NCI-H2227 treated with DMSO at 0.1 percent for 48 hours (cell line): ENCODE measurements at regions not wholly inside any gene's neighbourhood (a gene's known extent, or its start where the extent isn't known, plus 50 kb on each side); places are given as distances from the start of the nearest gene placed in this dataset.

Source experiments
- DNase-seq: peaks from one replicate; lab custom pipeline; 2025; lab: John Stamatoyannopoulos, UW

DNA sequence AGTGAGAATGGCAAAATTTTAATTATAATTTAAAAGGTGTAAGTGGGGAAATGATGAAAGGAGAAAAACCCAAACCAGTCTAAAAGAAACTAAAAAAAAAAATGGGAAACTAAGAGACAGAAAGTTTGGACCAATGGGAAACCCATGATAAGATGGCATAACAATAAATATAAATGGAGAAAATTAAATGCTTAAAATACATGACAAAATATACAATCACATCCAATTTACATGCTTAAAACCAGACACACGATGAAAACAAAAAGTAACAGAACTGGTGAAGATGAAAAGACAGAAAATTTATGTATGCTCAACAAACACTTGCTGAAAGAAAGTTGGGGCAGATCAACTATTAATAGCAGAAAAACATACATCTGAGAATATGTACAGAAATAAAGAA is 1471.1 kb downstream of the TBC1D22A start:
- no peak for DNase-seq

DNA sequence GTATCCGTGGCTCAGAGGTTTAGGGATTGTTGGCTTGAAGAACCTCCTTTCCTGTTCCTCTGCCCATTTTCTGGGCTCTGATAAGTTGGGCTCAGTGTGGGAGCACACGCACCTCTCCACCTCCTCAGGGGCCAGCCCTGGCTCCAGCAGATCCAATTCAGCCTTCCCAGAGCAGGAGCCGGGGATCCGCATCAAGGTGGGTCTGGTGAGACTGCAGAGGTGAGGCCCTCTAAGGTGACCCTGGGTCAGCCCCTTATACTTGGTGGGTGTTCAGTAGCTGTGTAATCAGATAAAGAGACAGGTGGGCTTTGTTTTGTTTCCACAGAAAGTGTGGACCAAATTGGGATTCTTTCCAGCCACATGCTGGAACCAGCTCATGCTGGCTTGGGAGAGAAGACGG is 1466.0 kb downstream of the TBC1D22A start:
- no peak for DNase-seq

DNA sequence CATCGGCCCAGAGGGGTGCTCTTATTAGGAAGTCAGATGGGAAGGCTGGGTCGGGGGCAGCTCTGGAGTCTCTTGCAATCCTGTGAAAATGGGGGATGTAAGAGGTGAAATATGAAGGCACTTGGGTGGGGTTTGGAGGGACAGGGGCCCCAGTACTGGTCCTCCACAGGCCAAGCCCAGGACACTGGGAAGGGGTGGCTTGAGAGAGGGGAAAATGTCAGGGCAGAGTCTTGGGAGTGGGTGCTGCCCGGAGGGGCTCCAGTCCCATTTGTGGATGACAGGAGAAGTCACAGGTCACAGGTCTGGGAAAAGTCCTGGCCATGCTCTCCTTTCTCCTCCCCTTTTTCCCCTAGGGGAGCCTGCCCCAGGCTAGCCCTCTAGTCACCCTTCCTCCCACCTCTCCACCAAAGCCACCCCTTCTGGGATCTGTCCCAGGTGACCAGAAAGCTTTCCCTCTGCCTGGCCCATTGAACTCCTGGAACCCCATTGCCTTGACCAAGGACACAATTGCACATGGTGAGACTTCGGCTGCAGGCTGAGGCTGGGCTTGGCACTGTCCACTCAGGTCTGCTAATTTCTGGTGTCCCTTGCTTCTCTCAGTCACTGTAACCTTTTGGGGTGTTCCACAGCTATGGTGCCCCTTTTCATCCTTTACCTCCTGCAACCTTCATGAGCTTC is 1465.0 kb downstream of the TBC1D22A start:
- DNase-seq, result no peak

DNA sequence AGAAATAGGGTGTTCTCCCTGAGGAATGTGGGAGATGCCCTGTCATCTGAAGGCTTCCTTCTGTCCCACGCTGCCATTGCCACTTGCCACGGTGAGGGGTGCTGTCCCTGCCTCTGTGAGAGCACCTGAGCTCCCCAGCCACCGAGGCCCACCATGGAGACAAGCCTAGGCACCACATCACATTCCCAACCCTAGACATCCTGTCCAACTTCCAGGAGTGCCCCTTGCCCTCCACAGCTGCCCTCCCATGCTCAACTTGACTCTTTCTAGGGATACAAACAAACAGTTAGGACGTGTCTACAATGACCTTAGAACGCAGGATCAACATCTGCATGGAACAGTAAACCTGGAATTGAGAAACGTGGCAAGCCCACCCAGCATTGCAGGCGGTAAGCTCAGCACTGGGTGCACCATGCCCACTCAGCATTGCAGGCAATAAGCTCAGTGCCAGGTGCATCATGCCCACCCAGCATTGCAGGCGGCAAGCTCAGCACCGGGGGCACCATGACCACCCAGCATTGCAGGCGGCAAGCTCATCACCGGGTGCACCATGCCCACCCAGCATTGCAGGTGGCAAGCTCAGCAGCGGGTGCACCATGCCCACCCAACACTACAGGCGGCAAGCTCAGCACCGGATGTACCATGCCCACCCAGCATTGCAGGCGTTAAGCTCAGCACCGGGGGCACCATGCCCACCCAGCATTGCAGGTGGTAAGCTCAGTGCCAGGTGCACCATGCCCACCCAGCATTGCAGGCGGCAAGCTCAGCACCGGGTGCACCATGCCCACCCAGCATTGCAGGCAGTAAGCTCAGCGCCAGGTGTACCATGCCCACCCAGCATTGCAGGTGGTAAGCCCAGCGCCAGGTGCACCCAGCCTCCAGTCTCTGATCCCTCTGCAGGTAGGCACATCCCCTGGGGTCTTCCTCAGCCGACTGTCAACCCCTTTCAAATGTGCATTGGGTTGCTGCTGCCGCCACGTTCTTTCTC is 1463.9 kb downstream of the TBC1D22A start:
- no peak for DNase-seq

DNA sequence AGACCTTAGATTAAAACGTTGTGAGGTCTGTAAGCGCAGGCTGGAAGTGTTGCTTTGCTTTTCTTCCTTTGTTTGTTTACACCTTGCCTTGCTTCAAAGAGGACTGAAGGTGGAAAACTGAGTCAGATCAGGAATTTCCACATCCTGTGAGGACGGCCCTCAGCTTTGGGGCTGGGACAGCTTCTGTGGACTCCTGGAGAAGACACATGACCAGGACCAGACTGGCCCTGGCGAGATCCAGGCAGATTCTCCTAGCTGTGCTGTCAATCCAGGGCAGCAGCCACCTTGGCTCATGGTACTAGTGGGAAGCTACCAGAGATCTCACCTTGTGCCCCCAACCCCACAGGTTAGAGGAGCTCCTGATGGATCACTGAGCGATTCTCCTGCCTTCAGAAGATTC is 1461.9 kb downstream of the TBC1D22A start:
- DNase-seq, result no peak

DNA sequence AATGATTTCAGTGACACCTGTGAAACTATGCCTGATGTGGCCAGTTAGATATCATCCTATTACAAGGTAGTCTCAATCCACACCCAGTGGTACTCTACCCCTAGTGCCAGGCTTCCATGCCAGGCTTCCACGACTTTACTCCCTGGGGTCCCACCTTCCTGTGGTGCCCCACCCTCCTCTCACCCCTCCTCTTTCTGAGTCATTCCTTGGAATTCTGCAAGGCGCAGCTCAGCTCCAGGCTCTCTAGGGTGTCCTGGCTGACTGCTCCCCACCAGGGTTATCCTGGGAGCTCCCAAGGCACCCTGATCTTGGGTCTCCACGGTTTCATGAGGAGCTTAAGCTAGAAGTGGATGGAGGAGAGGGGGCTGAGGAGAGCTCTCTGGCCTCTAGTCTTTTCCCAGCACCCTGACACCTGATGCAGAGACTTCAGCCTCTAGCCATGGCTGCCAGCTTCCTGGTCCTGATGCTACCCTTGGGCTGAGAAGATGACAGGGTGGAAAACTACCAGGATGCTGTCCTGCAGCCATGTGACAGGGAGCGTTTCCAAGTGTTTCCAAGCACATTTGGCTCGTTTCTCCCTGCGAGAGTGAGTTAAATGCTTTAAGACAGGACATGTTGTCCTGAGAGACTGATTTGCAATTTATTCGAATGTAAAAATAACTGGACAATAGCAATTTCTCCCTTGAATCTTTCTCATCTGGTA is 1461.2 kb downstream of the TBC1D22A start:
- no peak for DNase-seq

DNA sequence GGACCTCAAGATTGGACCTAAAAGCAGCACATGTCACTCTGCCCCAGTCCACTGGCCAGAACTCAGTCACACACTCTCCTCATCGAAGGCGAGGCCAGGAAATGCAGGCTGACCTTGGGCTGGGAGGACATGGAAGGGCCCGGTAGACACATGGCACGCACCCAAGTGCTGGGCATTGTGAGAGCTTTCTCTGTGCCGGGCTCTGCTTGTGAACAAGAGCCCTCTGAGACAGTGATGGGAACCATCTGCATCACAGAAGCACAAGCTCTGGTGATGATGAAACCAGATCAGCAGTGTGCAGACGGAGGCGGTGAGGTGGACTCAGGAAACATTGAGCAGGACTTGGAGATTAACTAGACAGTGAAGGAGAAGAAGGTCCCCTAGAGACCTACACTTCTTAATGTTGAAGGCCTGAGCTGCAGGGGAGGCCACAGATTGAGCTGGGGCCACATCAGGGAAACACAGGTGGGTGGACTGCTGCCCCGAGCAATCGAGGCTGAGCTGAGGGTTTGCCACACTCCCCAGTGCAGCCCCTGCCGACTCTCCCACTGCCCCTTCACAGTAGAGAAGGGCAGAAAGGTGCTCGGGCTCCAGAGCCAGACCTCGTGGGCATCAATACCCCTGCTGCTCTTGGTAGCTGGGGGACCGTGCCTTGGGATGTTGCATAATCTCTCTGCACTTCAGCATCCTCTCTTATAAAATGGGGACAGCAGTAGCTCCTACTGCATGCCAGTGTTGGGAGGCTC is 1460.5 kb downstream of the TBC1D22A start:
- DNase-seq, result no peak

DNA sequence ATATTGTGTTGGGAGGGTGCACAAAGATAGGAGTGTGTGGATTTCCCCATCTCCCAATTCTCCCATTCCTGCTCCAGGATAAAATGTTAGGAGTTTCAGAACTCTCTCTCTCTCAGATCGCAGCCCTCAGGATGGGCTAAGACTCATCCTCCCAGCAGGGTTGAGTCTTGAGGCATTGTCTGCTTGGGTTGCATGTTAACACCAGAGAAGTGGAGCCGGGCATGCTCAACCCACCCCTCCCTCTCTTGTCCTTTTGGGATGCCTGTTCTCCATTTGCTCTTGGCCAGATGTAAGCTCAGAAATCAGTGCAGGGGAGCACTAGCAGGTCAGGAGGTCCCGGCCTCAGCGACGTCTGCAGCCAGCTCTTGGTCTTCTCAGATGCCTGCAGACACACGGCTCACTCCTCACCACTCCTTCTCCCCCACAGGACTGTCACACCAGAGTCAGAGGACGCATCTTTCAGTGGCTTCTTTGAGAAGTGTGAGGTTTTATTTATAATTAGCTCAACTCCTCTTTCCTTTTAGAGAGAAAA is 1456.5 kb downstream of the TBC1D22A start:
- DNase-seq, result no peak

DNA sequence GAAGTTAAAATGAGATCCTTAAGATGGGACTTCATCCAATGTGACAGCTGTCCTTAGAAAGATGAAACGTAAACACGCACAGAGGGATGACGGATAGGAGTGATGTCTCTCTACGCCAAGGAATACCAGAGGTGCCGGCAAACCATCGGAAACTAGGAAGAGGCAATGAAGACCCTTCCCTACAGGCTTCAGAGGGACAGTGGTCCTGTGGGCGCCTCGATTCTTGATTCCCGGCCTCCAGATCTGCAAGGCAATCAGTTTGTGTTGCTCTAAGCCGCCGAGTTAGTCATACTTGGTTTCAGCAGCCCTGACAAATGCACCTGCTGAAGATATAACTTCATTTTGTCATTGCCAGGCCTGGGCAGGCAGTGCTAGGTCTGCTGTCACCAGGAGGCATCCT is 1455.1 kb downstream of the TBC1D22A start:
- no peak for DNase-seq

DNA sequence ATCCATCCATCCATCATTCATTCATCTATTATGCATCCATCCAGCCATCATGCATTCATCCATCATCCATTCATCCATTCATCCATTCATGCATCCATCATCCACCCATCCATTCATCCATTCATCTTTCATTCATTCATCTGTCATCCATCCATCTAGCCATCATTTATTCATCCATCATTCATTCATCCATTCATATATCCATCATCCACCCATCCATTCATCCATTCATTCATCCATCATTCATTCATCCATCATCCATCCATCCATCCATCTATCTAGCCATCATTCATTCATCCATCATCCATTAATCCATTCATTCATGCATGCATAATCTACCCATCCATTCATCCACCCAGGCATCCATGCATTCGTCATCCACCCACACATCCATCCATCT is 1450.3 kb downstream of the TBC1D22A start:
- no peak for DNase-seq

DNA sequence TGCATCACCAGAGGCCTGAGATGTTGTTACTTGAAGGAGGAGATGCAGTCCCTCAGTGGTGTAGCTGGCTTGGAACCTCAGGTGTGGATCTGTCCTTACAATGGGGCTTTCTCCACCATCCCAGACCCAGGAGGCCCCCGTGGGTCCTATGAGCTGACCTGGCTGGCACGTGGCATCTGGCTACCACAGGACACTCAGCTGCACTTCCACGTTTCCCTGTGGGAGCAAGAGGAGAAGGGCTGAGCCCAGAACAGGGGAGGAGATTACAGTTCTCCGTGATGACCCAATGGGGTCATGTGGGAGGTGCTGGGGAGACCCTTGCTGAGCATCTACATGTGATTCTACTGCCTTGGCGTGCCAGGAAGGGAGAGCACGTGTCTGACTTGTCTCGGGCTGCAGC is 1448.4 kb downstream of the TBC1D22A start:
- no peak for DNase-seq

DNA sequence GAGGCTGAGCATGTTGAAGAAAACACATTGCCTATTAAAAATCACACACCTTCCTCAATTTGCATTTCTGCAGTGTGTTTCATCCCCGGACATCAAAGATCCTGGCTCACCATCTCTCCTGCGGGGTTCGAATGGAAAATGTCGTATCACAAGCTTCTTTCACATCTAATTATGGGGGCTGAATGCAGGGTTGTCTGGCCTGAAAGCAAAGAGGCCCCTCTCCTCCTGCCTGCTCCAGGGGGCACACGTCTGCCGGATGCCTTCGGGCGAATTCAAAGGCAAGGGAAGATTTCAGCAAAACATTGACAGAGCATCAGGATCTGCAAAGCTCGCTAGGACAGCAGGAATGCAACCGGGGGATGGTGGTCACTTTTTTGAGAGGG is 1447.7 kb downstream of the TBC1D22A start:
- no peak for DNase-seq

DNA sequence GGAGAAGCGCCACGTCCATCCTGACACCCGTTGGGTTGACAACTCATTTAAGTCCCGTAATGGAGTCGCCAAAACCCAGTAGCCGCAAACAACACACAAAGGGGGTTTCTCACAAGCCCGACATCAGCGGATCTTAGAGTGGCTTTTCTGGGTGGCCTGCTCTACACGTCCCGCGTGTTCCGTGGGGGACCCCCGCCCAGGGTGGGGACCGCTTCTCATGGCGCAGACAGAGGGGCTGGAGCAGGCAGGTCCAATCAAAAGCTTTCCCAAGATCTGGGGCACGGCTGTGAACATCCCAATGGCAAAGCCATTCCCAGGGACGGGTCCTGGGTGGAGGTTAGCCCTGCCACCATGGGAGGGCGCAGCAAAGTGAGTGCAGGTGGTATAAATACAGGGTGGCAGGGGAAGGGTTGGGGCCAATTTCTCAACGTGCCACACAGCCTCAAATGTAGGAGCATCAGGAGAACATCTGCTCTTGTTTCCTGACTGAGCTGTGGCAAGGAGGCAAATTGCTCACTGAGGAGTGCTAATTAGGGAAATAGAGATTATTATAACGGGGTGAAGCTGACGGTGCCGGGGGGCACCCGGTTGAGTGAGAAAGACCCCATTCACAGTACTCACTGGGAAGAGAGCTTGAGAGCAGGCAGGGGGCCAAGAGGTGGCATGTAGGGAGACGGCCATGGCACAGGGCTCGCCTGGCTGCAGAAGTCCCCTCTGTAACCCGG is 1447.2 kb downstream of the TBC1D22A start:
- DNase-seq, result no peak

DNA sequence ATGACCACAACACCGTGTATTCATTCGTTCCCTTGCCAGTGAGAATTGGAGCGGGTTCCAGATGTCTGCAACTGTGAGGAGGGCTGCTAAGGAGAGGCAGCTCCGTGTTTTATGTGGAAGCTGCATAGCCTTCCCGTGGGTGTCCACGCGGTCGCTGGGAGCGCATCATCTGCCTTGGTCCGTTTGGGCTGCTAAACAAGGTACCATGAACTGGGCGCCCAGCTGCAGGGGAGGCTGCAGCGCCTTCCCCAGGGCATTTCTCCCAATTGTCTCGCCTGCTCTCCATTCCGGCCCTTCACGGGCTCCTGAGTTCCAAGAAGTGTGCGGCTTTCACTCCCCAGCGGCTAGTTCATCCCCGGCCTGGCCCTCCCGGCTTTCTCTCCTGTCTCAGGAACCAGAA is 1446.4 kb downstream of the TBC1D22A start:
- DNase-seq, result no peak

DNA sequence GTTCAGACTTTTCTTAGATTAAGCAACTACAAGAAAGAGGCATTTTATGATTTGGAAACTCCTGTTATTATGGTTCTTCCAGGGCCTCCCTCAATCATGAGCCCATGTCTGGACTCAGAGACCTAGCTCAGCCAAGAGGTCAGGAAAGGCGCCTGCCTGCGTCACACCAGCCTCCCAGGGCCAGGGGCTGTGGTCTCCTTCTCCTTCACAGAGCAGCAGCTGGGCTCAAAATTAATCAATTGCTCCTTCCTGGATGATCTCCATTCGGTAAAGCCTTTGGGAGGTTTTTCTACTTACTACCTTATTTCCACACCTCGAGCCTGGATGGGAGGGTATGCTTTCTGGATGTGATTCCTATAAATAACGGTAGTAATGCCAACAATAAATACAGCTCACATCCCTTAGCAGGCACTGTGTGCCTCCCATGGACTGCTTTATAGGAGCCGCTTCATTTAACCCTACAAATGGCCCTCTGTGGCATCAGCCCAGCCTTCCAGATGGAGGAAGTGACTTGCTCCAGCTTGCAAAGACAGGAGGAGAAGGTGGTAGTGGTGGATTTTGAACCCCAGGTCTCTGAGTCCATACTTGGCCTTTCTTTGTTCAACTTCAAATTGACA is 1445.6 kb downstream of the TBC1D22A start:
- no peak for DNase-seq

DNA sequence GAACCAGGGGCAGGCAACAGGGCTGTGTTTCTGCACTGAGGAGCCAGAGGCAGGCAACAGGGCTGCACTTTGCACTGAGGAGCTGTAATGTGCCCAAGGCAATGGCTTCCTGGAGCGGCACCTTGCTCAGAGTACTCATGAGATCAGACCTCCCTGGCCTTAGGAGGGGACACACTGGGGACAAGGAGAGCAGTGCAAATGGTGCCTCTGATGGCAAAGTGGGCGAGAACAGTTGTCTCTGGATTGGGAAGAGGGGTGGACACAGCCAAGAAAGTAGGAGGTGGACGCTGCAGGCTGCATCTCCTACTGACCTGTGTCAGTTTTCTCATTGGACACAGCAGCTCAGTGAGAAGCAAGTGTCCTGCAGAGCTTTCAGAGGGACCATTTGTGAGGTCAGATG is 1443.3 kb downstream of the TBC1D22A start:
- DNase-seq, result no peak

DNA sequence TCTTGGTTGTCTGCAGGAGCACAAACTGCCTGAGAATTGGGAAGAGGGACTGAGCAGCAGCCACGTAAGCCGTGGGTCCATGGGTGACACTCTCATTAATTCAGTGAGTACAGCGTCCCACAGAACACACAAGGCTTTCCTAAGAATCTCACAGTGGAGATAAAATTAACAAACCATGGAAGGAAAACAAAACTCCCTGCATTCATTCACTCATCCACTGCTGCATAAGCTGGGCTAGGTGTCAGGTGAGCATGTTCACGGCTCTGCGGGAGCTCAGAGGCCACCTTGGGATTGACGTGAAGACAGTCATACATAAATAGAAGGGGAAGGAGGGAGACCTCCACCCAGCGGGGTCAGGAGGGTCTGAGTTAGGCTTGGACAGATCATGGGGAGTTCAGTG is 1442.7 kb downstream of the TBC1D22A start:
- no peak for DNase-seq

DNA sequence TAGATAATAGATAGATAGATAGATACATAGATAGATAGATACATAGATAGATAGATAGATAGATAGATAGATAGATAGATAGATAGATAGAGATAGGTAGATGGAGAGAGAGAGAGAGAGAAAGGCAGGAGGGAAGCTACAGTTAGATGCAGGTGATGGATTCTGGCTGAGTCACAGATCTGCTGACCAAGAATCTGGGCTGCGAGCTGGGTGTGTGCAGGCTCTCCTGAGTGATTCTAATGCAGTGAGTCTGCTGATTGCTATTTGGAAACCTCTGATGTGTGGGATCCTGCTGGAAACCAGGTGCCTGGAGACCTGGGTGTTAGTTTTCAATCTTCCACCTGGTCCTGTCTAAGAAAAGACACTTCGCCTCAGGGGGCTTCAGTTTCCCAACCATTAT is 1441.8 kb downstream of the TBC1D22A start:
- DNase-seq, result no peak

DNA sequence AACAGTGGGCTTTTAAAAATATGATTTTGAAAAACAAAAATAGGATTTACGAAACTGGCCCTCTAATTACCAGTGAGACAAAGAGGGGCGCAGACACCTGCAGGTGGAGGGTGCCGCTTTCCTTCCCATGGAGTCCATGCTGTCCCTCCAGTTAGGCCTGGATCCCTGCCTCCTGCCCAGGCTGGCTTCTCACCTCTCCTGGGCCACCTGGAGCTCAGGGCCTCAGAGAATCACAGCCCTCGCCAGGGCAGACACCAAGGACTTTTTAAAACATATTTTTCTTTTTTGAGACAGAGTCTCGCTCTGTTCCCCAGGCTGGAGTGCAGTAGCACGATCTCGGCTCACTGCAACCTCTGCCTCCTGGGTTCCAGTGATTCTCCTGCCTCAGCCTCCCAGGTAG is 1437.2 kb downstream of the TBC1D22A start:
- DNase-seq, result no peak
